Smooth muscle cell (in vitro differentiated cells): ENCODE measurements at regions not wholly inside any gene's neighbourhood (a gene's known extent, or its start where the extent isn't known, plus 50 kb on each side); places are given as distances from the start of the nearest gene placed in this dataset.

ENCODE experiments used
- DNase-seq: peaks from one replicate; lab custom pipeline; 2025; ENCODE audit not compliant: unreplicated experiment; lab: John Stamatoyannopoulos, UW
- H2AFZ ChIP-seq: fragments of 200-600 bp; sonication (generic); 2 replicates; pipeline ENCODE4 v1.6.0; 2016; ENCODE audit warnings: antibody characterized with exemption, low read depth, mild to moderate bottlenecking
- H3F3A ChIP-seq: fragments of 200-600 bp; sonication (generic); 2 replicates; pipeline ENCODE4 v1.6.0; 2017; ENCODE audit warnings: antibody characterized with exemption, low read depth
- H3K27ac ChIP-seq: fragments of 200-600 bp; sonication (generic); 2 replicates; pipeline ENCODE4 v1.5.1; 2016; ENCODE audit warnings: low read depth, mild to moderate bottlenecking
- H3K27me3 ChIP-seq: fragments of 200-600 bp; sonication (generic); 2 replicates; pipeline ENCODE4 v1.6.1; 2016; ENCODE audit warnings: low read depth, mild to moderate bottlenecking
- H3K36me3 ChIP-seq: fragments of 200-600 bp; sonication (generic); 2 replicates; pipeline ENCODE4 v1.5.1; 2016; ENCODE audit warnings: low read depth
- H3K4me1 ChIP-seq: fragments of 200-600 bp; sonication (generic); 2 replicates; pipeline ENCODE4 v1.5.1; 2016; ENCODE audit warnings: low read depth
- H3K4me2 ChIP-seq: fragments of 200-600 bp; sonication (generic); 2 replicates; pipeline ENCODE4 v1.6.0; 2016; ENCODE audit warnings: mild to moderate bottlenecking
- H3K4me3 ChIP-seq: fragments of 200-600 bp; sonication (generic); 2 replicates; pipeline ENCODE4 v1.5.1; 2016; ENCODE audit warnings: mild to moderate bottlenecking
- H3K79me2 ChIP-seq: fragments of 200-600 bp; sonication (generic); 2 replicates; pipeline ENCODE4 v1.6.0; 2016; ENCODE audit warnings: low read depth, mild to moderate bottlenecking
- H3K9ac ChIP-seq: fragments of 200-600 bp; sonication (generic); 2 replicates; pipeline ENCODE4 v1.6.0; 2016; ENCODE audit warnings: low read depth
- H3K9me3 ChIP-seq: fragments of 200-600 bp; sonication (generic); replicated peaks from 2 replicates; pipeline ENCODE4 v1.5.1; 2016; ENCODE audit warnings: low read depth
- H4K20me1 ChIP-seq: fragments of 200-600 bp; sonication (generic); 2 replicates; pipeline ENCODE4 v1.6.0; 2016; ENCODE audit warnings: low read depth
- CTCF ChIP-seq: fragments of 200-600 bp; sonication (generic); IDR thresholded peaks from 2 replicates; pipeline ENCODE4 v1.5.1; 2017; ENCODE audit warnings: borderline replicate concordance, mild to moderate bottlenecking, antibody characterized with exemption; ENCODE audit not compliant: insufficient read depth, poor library complexity, severe bottlenecking
- WGBS: methylation state at CpG from one replicate; pipeline ENCODE4 v1.1.7; 2016; ENCODE audit warnings: low lambda C conversion rate; 5-methylcytosine and 5-hydroxymethylcytosine counted together

DNA sequence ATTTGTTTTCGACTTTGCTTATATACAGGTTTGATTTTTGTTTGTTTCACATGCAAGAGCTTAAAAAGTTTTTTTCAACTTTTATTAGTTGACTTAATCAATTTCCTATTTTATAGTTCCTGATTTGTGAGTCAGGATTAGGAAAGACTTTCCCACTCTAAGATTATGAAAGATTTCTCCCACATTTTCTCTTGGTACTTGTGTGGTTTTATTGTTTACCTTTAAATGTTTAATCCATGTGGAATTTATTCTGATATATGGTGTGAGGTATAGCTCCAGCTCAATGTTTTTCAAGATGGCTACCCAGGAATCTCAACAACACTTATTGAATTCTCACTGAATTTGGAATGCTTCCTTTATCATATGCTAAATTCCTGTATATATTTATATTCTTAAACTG lies 117.8 kb upstream of the LGALSL start:
- H4K20me1 ChIP-seq: no peaks in the 10 kb centered on the region
- no peak overlapping the region for H3K27ac ChIP-seq
- H3K9me3 ChIP-seq: no peaks in the 10 kb centered on the region
- no peak overlapping the region for H3K9ac ChIP-seq
- no peak overlapping the region for H3K4me2 ChIP-seq
- no peaks in the 10 kb centered on the region for H3F3A ChIP-seq
- H2AFZ ChIP-seq: no peak overlapping the region
- peaks cover 12% of the 10 kb centered on the region for H3K4me1 ChIP-seq
- no peaks in the 10 kb centered on the region for H3K27me3 ChIP-seq
- TF ChIP-seq CTCF: no peak
- H3K36me3 ChIP-seq: no peaks in the 10 kb centered on the region
- no peak overlapping the region for H3K4me3 ChIP-seq
- DNase-seq: no peak
- no peaks in the 10 kb centered on the region for H3K79me2 ChIP-seq
- whole genome bisulfite sequencing: 88% methylated on average over 1 of the region's 1 CpG

GRCh38 chr2:64337314-64337713 lies 116.6 kb upstream of the LGALSL start:
- H3K79me2 ChIP-seq: no peaks in the 10 kb centered on the region
- H3F3A ChIP-seq: no peaks in the 10 kb centered on the region
- no peak overlapping the region for H2AFZ ChIP-seq
- H3K9me3 ChIP-seq: no peaks in the 10 kb centered on the region
- H3K4me3 ChIP-seq: no peak overlapping the region
- no peak overlapping the region for H3K9ac ChIP-seq
- peaks cover 7% of the 10 kb centered on the region for H3K4me1 ChIP-seq
- H3K27ac ChIP-seq: no peak overlapping the region
- H3K4me2 ChIP-seq: no peak overlapping the region
- WGBS: 88% methylated on average over 3 of the region's 3 CpGs
- H3K36me3 ChIP-seq: no peaks in the 10 kb centered on the region
- H3K27me3 ChIP-seq: no peaks in the 10 kb centered on the region
- no peak for DNase-seq
- no peak for TF ChIP-seq CTCF
- no peaks in the 10 kb centered on the region for H4K20me1 ChIP-seq

DNA sequence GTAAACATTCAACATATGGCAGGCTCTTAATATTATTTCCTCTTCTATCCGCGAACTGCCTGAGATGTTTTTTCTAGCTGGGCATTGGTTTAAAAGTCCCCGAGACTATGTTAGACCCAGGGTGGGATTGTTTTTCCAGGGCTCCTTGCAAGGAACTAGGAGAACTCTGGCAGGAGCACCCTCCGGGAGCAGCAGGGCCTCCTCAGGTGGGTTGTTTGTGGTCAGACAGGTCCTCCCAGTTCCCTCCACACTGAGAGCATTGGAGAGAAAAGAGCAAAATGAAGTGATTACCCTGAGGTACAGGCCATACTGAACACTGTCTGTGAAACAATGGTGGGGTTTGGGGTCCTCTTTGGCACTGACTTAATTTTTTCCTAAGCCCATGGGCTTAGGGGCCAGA lies 115.9 kb upstream of the LGALSL start:
- DNase-seq: no peak
- Histone ChIP-seq H4K20me1 (no peaks in the 10 kb centered on the region), H3F3A (no peaks in the 10 kb centered on the region), H3K4me1 (peaks cover 7% of the 10 kb centered on the region), H3K9me3 (no peaks in the 10 kb centered on the region), H3K4me3 (no peak overlapping the region), H3K27me3 (no peaks in the 10 kb centered on the region), H3K79me2 (no peaks in the 10 kb centered on the region), H3K9ac (no peak overlapping the region), H3K4me2 (no peak overlapping the region), H2AFZ (no peak overlapping the region), H3K36me3 (no peaks in the 10 kb centered on the region), H3K27ac (no peak overlapping the region)
- 91% methylated on average over 4 of the region's 4 CpGs for WGBS
- no peak for TF ChIP-seq CTCF

GRCh38 chr2:64338910-64339500 lies 115.0 kb upstream of the LGALSL start:
- no peak for TF ChIP-seq CTCF
- Histone ChIP-seq H4K20me1 (no peaks in the 10 kb centered on the region), H3K27me3 (no peaks in the 10 kb centered on the region), H3K9me3 (no peaks in the 10 kb centered on the region), H3K27ac (no peak overlapping the region), H3K4me1 (peaks cover 7% of the 10 kb centered on the region), H3K4me3 (no peak overlapping the region), H3K36me3 (no peaks in the 10 kb centered on the region), H2AFZ (no peak overlapping the region), H3K79me2 (no peaks in the 10 kb centered on the region), H3F3A (no peaks in the 10 kb centered on the region), H3K9ac (no peak overlapping the region), H3K4me2 (peak overlapping the region; percentile 26)
- WGBS: 50% methylated on average over 5 of the region's 5 CpGs
- no peak for DNase-seq
